Endothelial cell of umbilical vein (primary cell): ENCODE measurements at regions not wholly inside any gene's neighbourhood (a gene's known extent, or its start where the extent isn't known, plus 50 kb on each side); places are given as distances from the start of the nearest gene placed in this dataset.
"Not testable (repeated sequence)": the region's sequence is repeated elsewhere in the genome, so short reads cannot be mapped to it uniquely, and the experiment has no call there.

ENCODE experiments used
- BruUV-seq: library from RNA; stranded (reverse); fragments of 400-500 nt; replicated peaks from 2 replicates; lab custom pipeline; 2021; lab: Mats Ljungman, UMichigan
- CTCF ChIA-PET: fragments of 300-600, 350-600 bp; sonication (Branson Sonifier 250); formaldehyde crosslinking; loops from one replicate; lab custom pipeline; 2021; ENCODE audit warnings: antibody characterized with exemption, inconsistent platforms; lab: Charles Lee
- POLR2A ChIA-PET: fragments of 300-600, 350-600 bp; sonication (Branson Sonifier 250); formaldehyde crosslinking; loops from one replicate; lab custom pipeline; 2021; ENCODE audit warnings: antibody characterized with exemption, inconsistent platforms; lab: Charles Lee
- DNase-seq: peaks from one replicate; pipeline ENCODE4 v3.0.0-alpha.2; 2011; ENCODE audit warnings: low read depth, low spot score
- FAIRE-seq: peaks from 2 replicates; lab custom pipeline; 2011; peaks lifted over from hg19 to GRCh38; lab: Jason Lieb, UNC
- H2AFZ ChIP-seq: 2 replicates; pipeline ENCODE4 v1.6.0; 2012; ENCODE audit warnings: low read depth, low read length, control low read depth, inconsistent platforms
- H3K27ac ChIP-seq: 2 replicates; pipeline ENCODE4 v1.5.1; 2011; ENCODE audit warnings: low read depth, mild to moderate bottlenecking, control low read depth, low read length, moderate library complexity; ENCODE audit not compliant: insufficient read depth
- H3K27me3 ChIP-seq, 2 experiments: 2 replicates each; pipeline versions ENCODE4 v1.6.0 to v1.6.1; 2011; ENCODE audit warnings: low read length in 2 of 2, mixed read lengths in 1 of 2; ENCODE audit not compliant: control insufficient read depth in 2 of 2, insufficient read depth in 2 of 2
- H3K36me3 ChIP-seq, 2 experiments: 2 replicates in 1 of 2; 3 replicates in 1 of 2; pipeline ENCODE4 v1.5.1; 2011; ENCODE audit warnings: low read length in 2 of 2, mild to moderate bottlenecking in 1 of 2, moderate library complexity in 1 of 2; ENCODE audit not compliant: control insufficient read depth in 2 of 2, insufficient read depth in 2 of 2; ENCODE audit errors: extremely low read depth in 1 of 2
- H3K4me1 ChIP-seq: 3 replicates; pipeline ENCODE4 v1.5.1; 2011; ENCODE audit warnings: mild to moderate bottlenecking, low read length; ENCODE audit not compliant: control insufficient read depth, insufficient read depth; ENCODE audit errors: extremely low read depth
- H3K4me2 ChIP-seq: 2 replicates; pipeline ENCODE4 v1.6.1; 2011; ENCODE audit warnings: low read length, control low read depth, mixed read lengths; ENCODE audit not compliant: insufficient read depth
- H3K4me3 ChIP-seq, 3 experiments: fragments of 200-600 bp in 1 of 3; sonication (generic), shearing (Covaris generic) in 1 of 3; replicated peaks in 1 of 3; 2 replicates each; pipeline ENCODE4 v1.5.1; 2011 to 2016; ENCODE audit warnings: control low read depth in 3 of 3, low read length in 3 of 3, mild to moderate bottlenecking in 2 of 3, inconsistent platforms in 1 of 3, low read depth in 1 of 3, moderate library complexity in 1 of 3; ENCODE audit not compliant: insufficient read depth in 1 of 3
- H3K79me2 ChIP-seq: 2 replicates; pipeline ENCODE4 v1.6.0; 2012; ENCODE audit warnings: low read length, inconsistent platforms; ENCODE audit not compliant: control insufficient read depth, insufficient read depth
- H3K9ac ChIP-seq: replicated peaks from 2 replicates; pipeline ENCODE3; 2011; ENCODE audit warnings: low read length, control low read depth; ENCODE audit not compliant: insufficient read depth; ENCODE audit errors: extremely low read depth
- H3K9me1 ChIP-seq: replicated peaks from 3 replicates; pipeline ENCODE4 v1.6.0; 2011; ENCODE audit warnings: mild to moderate bottlenecking, low read length; ENCODE audit not compliant: control insufficient read depth, insufficient read depth; ENCODE audit errors: extremely low read depth
- H3K9me3 ChIP-seq: replicated peaks from 2 replicates; pipeline ENCODE4 v1.5.1; 2012; ENCODE audit warnings: low read length, inconsistent platforms; ENCODE audit not compliant: control insufficient read depth, insufficient read depth
- H4K20me1 ChIP-seq: replicated peaks from 2 replicates; pipeline ENCODE3; 2011; ENCODE audit warnings: mild to moderate bottlenecking, low read length; ENCODE audit not compliant: control insufficient read depth, insufficient read depth; ENCODE audit errors: extremely low read depth
- FOS ChIP-seq: IDR thresholded peaks from 2 replicates; pipeline ENCODE4 v1.6.1; 2011; ENCODE audit warnings: mild to moderate bottlenecking, low read length, moderate library complexity, borderline replicate concordance; ENCODE audit not compliant: insufficient read depth
- GATA2 ChIP-seq: IDR thresholded peaks from 2 replicates; pipeline ENCODE4 v1.7.0; 2011; ENCODE audit warnings: low read depth, mild to moderate bottlenecking, moderate library complexity, mixed read lengths, low read length; ENCODE audit not compliant: insufficient read length, insufficient read depth
- JUN ChIP-seq: IDR thresholded peaks from 2 replicates; pipeline ENCODE4 v1.6.1; 2011; ENCODE audit warnings: borderline replicate concordance, low read depth; ENCODE audit not compliant: insufficient read length, insufficient read depth
- POLR2AphosphoS5 ChIP-seq: IDR thresholded peaks from 2 replicates; pipeline ENCODE4 v1.6.1; 2012; ENCODE audit warnings: low read depth, mild to moderate bottlenecking, control low read depth, low read length, moderate library complexity; ENCODE audit not compliant: insufficient read depth
- dilution Hi-C: fragments of 300-500 bp; cut with MboI; formaldehyde crosslinking; loops from one replicate; pipeline ENCODE4 v1.15.0; 2019; ENCODE audit warnings: low sequenced_read_pairs; ENCODE audit not compliant: extremely low pct_ligation_motif_present
- intact Hi-C: fragments of 100-400 bp; cut with micrococcal nuclease; formaldehyde crosslinking; loops from one replicate; pipeline ENCODE4 v1.10.0; 2022

GRCh38 chr15:44838929-44839328 lies 102.6 kb downstream of the TRIM69 start:
- CTCF ChIA-PET = interaction anchor here (1.0 kb wide), 1 partner anchor 83 kb away, joined by 3 read pairs; no protein-coding TSS in a partner anchor
- peak; percentile 89 for DNase-seq
- FAIRE-seq = peak; percentile 97

GRCh38 chr15:44841762-44842161 lies 105.4 kb downstream of the TRIM69 start:
- H3K27me3 ChIP-seq, CTCF ChIA-PET, BruUV-seq, H3K4me2 ChIP-seq, H3K27ac ChIP-seq, DNase-seq, H3K36me3 ChIP-seq, H3K79me2 ChIP-seq, FAIRE-seq, H3K4me3 ChIP-seq, H2AFZ ChIP-seq, H4K20me1 ChIP-seq, dilution Hi-C loops, POLR2A ChIA-PET, H3K9ac ChIP-seq, H3K9me3 ChIP-seq, H3K9me1 ChIP-seq, intact Hi-C loops: not testable (repeated sequence)
- peaks cover 13% of the 10 kb centered on the region for H3K4me1 ChIP-seq

More at GRCh38 chr15:44838929-44839328, 102.6 kb downstream of the TRIM69 start:
- Histone ChIP-seq H2AFZ (peak overlapping the region; percentile 28), H3K27ac (peak overlapping the region; percentile 93), H3K4me1 (peaks cover 13% of the 10 kb centered on the region), H3K9ac (peak overlapping the region; percentile 63), H3K4me2 (peak overlapping the region; percentile 21)
- BruUV-seq, H3K9me1 ChIP-seq, H3K4me3 ChIP-seq, POLR2A ChIA-PET, H3K27me3 ChIP-seq, H3K36me3 ChIP-seq, H3K9me3 ChIP-seq, H4K20me1 ChIP-seq, dilution Hi-C loops, H3K79me2 ChIP-seq: not testable (repeated sequence)
- peak; percentile 56 for TF ChIP-seq POLR2AphosphoS5
- TF ChIP-seq FOS = peak; percentile 64
- peak; percentile 49 for TF ChIP-seq JUN
- TF ChIP-seq GATA2 = peak; percentile 8
- intact Hi-C loops = loop anchor here (1.0 to 5.0 kb wide), 3 partner anchors 11 to 112 kb away; no protein-coding TSS in a partner anchor

GRCh38 chr15:44842883-44843282 lies 106.6 kb downstream of the TRIM69 start:
- intact Hi-C loops, H3K4me2 ChIP-seq, DNase-seq, H3K27me3 ChIP-seq, H4K20me1 ChIP-seq, H2AFZ ChIP-seq, dilution Hi-C loops, BruUV-seq, H3K9ac ChIP-seq, POLR2A ChIA-PET, H3K79me2 ChIP-seq, H3K4me3 ChIP-seq, CTCF ChIA-PET, H3K9me1 ChIP-seq, H3K9me3 ChIP-seq, H3K36me3 ChIP-seq, H3K27ac ChIP-seq: not testable (repeated sequence)
- FAIRE-seq = peak; percentile 44
- peaks cover 13% of the 10 kb centered on the region for H3K4me1 ChIP-seq

GRCh38 chr15:44844936-44845335 lies 108.6 kb downstream of the TRIM69 start:
- H3K9ac ChIP-seq, H3K79me2 ChIP-seq, H3K36me3 ChIP-seq, H3K4me3 ChIP-seq, FAIRE-seq, H3K4me1 ChIP-seq, H3K27ac ChIP-seq, H3K4me2 ChIP-seq, DNase-seq, H3K9me1 ChIP-seq, dilution Hi-C loops, H4K20me1 ChIP-seq, BruUV-seq, H3K9me3 ChIP-seq, H3K27me3 ChIP-seq, H2AFZ ChIP-seq, POLR2A ChIA-PET, intact Hi-C loops, CTCF ChIA-PET: not testable (repeated sequence)
